IPS-20b (cell line): ENCODE measurements at regions not wholly inside any gene's neighbourhood (a gene's known extent, or its start where the extent isn't known, plus 50 kb on each side); places are given as distances from the start of the nearest gene placed in this dataset.
"Not testable (repeated sequence)": the region's sequence is repeated elsewhere in the genome, so short reads cannot be mapped to it uniquely, and the experiment has no call there.

ENCODE experiments used
- H3K27ac ChIP-seq: one replicate; pipeline ENCODE4 v1.5.1; 2013; ENCODE audit warnings: low read length
- H3K27me3 ChIP-seq: 2 replicates; pipeline ENCODE4 v1.6.1; 2013; ENCODE audit warnings: mild to moderate bottlenecking, low read length, inconsistent platforms; ENCODE audit not compliant: insufficient read depth
- H3K36me3 ChIP-seq: 2 replicates; pipeline ENCODE4 v1.6.1; 2013; ENCODE audit warnings: low read depth, mild to moderate bottlenecking, inconsistent platforms, low read length, moderate library complexity; ENCODE audit not compliant: insufficient read depth
- H3K4me1 ChIP-seq: 2 replicates; pipeline ENCODE4 v1.6.1; 2013; ENCODE audit warnings: mild to moderate bottlenecking, control low read depth, inconsistent platforms, low read length, moderate library complexity; ENCODE audit not compliant: insufficient read depth
- H3K4me3 ChIP-seq: 2 replicates; pipeline ENCODE4 v1.5.1; 2013; ENCODE audit warnings: mild to moderate bottlenecking, low read length, inconsistent platforms
- H3K9ac ChIP-seq: 2 replicates; pipeline ENCODE4 v1.6.1; 2013; ENCODE audit warnings: low read depth, mild to moderate bottlenecking, inconsistent platforms, low read length, moderate library complexity
- H3K9me3 ChIP-seq: 2 replicates; pipeline ENCODE4 v1.6.1; 2013; ENCODE audit warnings: mild to moderate bottlenecking, low read depth, low read length, inconsistent platforms; ENCODE audit not compliant: insufficient read depth

- peaks cover 10% of the 10 kb centered on the region; the same call in 1 of the 2 replicates for H3K36me3 ChIP-seq
These were observed 287.0 kb upstream of the SGCG start for GRCh38 chr13:22893777-22894176.

DNA sequence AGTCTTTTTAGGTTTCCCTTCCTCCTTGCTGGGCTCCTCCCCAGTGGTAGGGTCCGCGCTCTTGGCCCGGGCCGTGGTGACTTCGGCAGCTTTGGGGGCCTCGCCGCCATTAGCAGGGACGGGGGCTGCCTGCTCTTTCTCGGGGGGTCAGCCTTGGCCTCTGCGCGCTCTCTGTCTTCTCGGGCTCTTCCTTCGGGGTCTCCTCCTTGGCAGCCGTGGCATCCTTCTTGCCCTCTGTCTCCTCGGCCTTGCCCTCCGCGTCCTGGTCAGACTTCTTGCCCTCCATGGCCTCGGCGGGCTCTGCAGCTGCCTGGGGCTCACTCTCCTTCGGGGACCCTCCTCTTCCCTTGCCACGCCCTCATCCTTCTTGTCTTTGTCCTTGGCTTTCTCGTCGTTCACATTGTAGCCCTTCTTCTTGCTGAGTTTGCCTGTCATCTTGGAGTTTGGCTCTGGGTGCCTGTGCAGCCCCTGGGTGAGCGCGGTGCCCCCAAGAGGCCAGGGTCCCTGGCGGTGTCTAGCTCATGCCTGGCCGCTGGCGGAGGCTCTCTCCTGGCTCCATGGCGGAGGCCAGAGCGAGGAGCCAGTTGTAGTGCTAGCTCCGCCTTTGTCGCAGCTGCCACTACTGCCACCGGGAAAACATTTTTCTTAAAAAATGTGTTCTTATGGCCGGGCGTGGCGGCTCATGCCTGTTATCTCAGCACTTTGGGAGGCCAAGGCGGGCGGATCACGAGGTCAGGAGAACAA lies 283.0 kb upstream of the SGCG start:
- H3K4me1 ChIP-seq: peaks cover 20% of the 10 kb centered on the region
- peaks cover 16% of the 10 kb centered on the region; the same call in 1 of the 2 replicates for H3K36me3 ChIP-seq
- no peaks in the 10 kb centered on the region for H3K27me3 ChIP-seq
- no peak overlapping the region for H3K4me3 ChIP-seq
- no peak overlapping the region for H3K27ac ChIP-seq
- no peak overlapping the region for H3K9ac ChIP-seq
- peaks cover 21% of the 10 kb centered on the region for H3K9me3 ChIP-seq

More at GRCh38 chr13:22893777-22894176, 287.0 kb upstream of the SGCG start:
- Histone ChIP-seq H3K9ac (no peak overlapping the region), H3K4me1 (peaks cover 20% of the 10 kb centered on the region), H3K4me3 (no peak overlapping the region), H3K27me3 (no peaks in the 10 kb centered on the region), H3K27ac (no peak overlapping the region), H3K9me3 (peaks cover 16% of the 10 kb centered on the region)

- Histone ChIP-seq H3K9me3 (peaks cover 25% of the 10 kb centered on the region), H3K36me3 (peaks cover 15% of the 10 kb centered on the region; the same call in 1 of the 2 replicates)
- H3K27me3 ChIP-seq, H3K4me1 ChIP-seq, H3K4me3 ChIP-seq, H3K9ac ChIP-seq, H3K27ac ChIP-seq: not testable (repeated sequence)
These were observed 280.3 kb upstream of the SGCG start for GRCh38 chr13:22900416-22900951.

GRCh38 chr13:22903301-22903700 lies 277.5 kb upstream of the SGCG start:
- H3K4me3 ChIP-seq: no peak overlapping the region
- 0 out of 2 replicates have a peak, but pooled peaks cover 2% of the 10 kb centered on the region for H3K4me1 ChIP-seq
- H3K27ac ChIP-seq: no peak overlapping the region
- H3K9me3 ChIP-seq: peaks cover 25% of the 10 kb centered on the region
- no peaks in the 10 kb centered on the region for H3K27me3 ChIP-seq
- H3K9ac ChIP-seq: no peak overlapping the region
- H3K36me3 ChIP-seq: peaks cover 15% of the 10 kb centered on the region; the same call in 1 of the 2 replicates

- H3K27ac ChIP-seq: no peak overlapping the region
- no peak overlapping the region for H3K9ac ChIP-seq
- peaks cover 14% of the 10 kb centered on the region; the same call in 1 of the 2 replicates for H3K36me3 ChIP-seq
- H3K4me3 ChIP-seq: no peak overlapping the region
- H3K27me3 ChIP-seq: no peaks in the 10 kb centered on the region
- H3K9me3 ChIP-seq: peaks cover 25% of the 10 kb centered on the region
- 0 out of 2 replicates have a peak, but pooled peaks cover 2% of the 10 kb centered on the region for H3K4me1 ChIP-seq
These were observed 276.9 kb upstream of the SGCG start for GRCh38 chr13:22903925-22904324.

GRCh38 chr13:22915442-22916082 lies 265.2 kb upstream of the SGCG start:
- H3K9ac ChIP-seq: peak overlapping the region; percentile 76; the same call in 1 of the 2 replicates

DNA sequence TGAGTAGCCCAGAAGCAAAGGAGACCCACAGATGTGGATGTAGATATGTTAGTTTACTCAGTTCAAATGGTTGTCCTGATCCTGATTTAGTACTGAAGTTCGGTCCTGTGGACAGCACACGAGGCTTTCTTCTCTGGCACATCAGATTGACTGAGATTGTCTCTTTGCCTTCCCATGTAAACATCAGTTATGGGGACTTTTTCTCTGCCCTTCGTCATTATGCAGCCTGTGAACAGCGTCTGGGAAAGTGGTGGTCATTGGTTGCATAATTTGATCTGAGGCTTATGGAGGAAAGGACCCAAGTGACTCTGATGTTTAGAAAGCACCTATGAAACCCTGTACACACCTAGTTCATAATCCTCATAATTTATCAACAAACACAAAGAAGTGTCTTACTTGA lies 264.5 kb upstream of the SGCG start:
- H3K27me3 ChIP-seq, H3K27ac ChIP-seq, H3K9me3 ChIP-seq, H3K4me1 ChIP-seq, H3K36me3 ChIP-seq: not testable (repeated sequence)
- Histone ChIP-seq H3K9ac (peak overlapping the region; percentile 76; the same call in 1 of the 2 replicates), H3K4me3 (peak overlapping the region; percentile 82)

More at GRCh38 chr13:22915442-22916082, 265.2 kb upstream of the SGCG start:
- no peaks in the 10 kb centered on the region for H3K27me3 ChIP-seq
- H3K4me1 ChIP-seq: no peaks in the 10 kb centered on the region
- H3K36me3 ChIP-seq: no peaks in the 10 kb centered on the region
- no peak overlapping the region for H3K27ac ChIP-seq
- no peaks in the 10 kb centered on the region for H3K9me3 ChIP-seq
- H3K4me3 ChIP-seq: peak overlapping the region; percentile 82

GRCh38 chr13:22925881-22926747 lies 254.7 kb upstream of the SGCG start:
- Histone ChIP-seq H3K27ac (no peak overlapping the region), H3K36me3 (no peaks in the 10 kb centered on the region), H3K9ac (no peak overlapping the region), H3K4me3 (peak overlapping the region; percentile 58; the same call in 1 of the 2 replicates), H3K9me3 (no peaks in the 10 kb centered on the region), H3K27me3 (peaks cover 17% of the 10 kb centered on the region), H3K4me1 (peaks cover 5% of the 10 kb centered on the region; the same call in 1 of the 2 replicates)

GRCh38 chr13:22926748-22927400 lies 253.9 kb upstream of the SGCG start:
- Histone ChIP-seq H3K4me1 (peaks cover 5% of the 10 kb centered on the region; the same call in 1 of the 2 replicates), H3K27ac (no peak overlapping the region), H3K9ac (no peak overlapping the region), H3K27me3 (peaks cover 17% of the 10 kb centered on the region), H3K4me3 (peak overlapping the region; percentile 58), H3K9me3 (no peaks in the 10 kb centered on the region), H3K36me3 (no peaks in the 10 kb centered on the region)

DNA sequence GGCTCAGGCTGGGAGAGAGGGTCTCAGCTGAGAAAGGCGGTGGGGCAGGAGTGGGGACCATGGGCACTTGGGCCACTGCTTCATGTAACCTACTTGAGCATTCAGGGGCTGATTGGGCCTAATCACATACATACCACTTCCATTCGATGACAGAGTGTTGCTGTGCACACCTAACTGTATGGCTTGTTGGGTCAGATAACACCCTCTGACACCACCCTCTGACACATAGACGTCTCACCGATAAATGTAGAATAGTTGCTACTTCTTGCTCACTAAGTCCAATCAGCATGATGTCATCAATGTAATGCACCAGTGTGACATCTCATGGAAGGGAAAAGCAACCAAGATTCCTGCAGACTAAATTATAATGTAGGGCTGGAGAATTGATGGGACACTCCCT lies 252.9 kb upstream of the SGCG start:
- not testable (repeated sequence) for H3K9ac ChIP-seq, H3K9me3 ChIP-seq, H3K27ac ChIP-seq, H3K4me1 ChIP-seq, H3K36me3 ChIP-seq, H3K4me3 ChIP-seq
- peaks cover 17% of the 10 kb centered on the region for H3K27me3 ChIP-seq
